CD1c-positive myeloid dendritic cell (primary cell): ENCODE measurements at regions not wholly inside any gene's neighbourhood (a gene's known extent, or its start where the extent isn't known, plus 50 kb on each side); places are given as distances from the start of the nearest gene placed in this dataset.

Source experiments
- DNase-seq: peaks from one replicate; pipeline ENCODE4 v3.0.0-alpha.2; 2016; ENCODE audit errors: extremely low spot score

DNA sequence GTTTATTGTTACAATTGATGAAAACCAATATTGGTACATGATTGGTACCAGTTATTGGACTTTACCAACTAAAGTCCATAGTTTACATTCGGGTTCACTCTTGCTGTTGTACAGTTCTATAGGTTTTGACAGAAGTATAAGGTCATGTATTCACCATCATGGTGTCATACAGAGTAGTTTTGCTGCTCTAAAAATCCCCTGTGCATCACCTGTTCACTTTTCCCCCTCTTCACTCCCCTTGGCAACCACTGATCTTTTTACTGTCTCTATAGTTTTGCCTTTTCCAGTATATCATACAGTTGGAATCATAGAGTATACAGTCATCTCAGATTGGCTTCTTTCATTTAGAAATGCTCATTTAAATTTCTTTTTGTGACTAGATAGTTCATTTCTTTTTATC, 51.2 kb upstream of the MED4 start:
- no peak for DNase-seq
